Smooth muscle cell (in vitro differentiated cells): ENCODE measurements at regions not wholly inside any gene's neighbourhood (a gene's known extent, or its start where the extent isn't known, plus 50 kb on each side); places are given as distances from the start of the nearest gene placed in this dataset.
"Not testable (repeated sequence)": the region's sequence is repeated elsewhere in the genome, so short reads cannot be mapped to it uniquely, and the experiment has no call there.

Experiments
- DNase-seq: peaks from one replicate; lab custom pipeline; 2025; ENCODE audit not compliant: unreplicated experiment; lab: John Stamatoyannopoulos, UW
- H2AFZ ChIP-seq: fragments of 200-600 bp; sonication (generic); 2 replicates; pipeline ENCODE4 v1.6.0; 2016; ENCODE audit warnings: antibody characterized with exemption, low read depth, mild to moderate bottlenecking
- H3F3A ChIP-seq: fragments of 200-600 bp; sonication (generic); 2 replicates; pipeline ENCODE4 v1.6.0; 2017; ENCODE audit warnings: antibody characterized with exemption, low read depth
- H3K27ac ChIP-seq: fragments of 200-600 bp; sonication (generic); 2 replicates; pipeline ENCODE4 v1.5.1; 2016; ENCODE audit warnings: low read depth, mild to moderate bottlenecking
- H3K27me3 ChIP-seq: fragments of 200-600 bp; sonication (generic); 2 replicates; pipeline ENCODE4 v1.6.1; 2016; ENCODE audit warnings: low read depth, mild to moderate bottlenecking
- H3K36me3 ChIP-seq: fragments of 200-600 bp; sonication (generic); 2 replicates; pipeline ENCODE4 v1.5.1; 2016; ENCODE audit warnings: low read depth
- H3K4me1 ChIP-seq: fragments of 200-600 bp; sonication (generic); 2 replicates; pipeline ENCODE4 v1.5.1; 2016; ENCODE audit warnings: low read depth
- H3K4me2 ChIP-seq: fragments of 200-600 bp; sonication (generic); 2 replicates; pipeline ENCODE4 v1.6.0; 2016; ENCODE audit warnings: mild to moderate bottlenecking
- H3K4me3 ChIP-seq: fragments of 200-600 bp; sonication (generic); 2 replicates; pipeline ENCODE4 v1.5.1; 2016; ENCODE audit warnings: mild to moderate bottlenecking
- H3K79me2 ChIP-seq: fragments of 200-600 bp; sonication (generic); 2 replicates; pipeline ENCODE4 v1.6.0; 2016; ENCODE audit warnings: low read depth, mild to moderate bottlenecking
- H3K9ac ChIP-seq: fragments of 200-600 bp; sonication (generic); 2 replicates; pipeline ENCODE4 v1.6.0; 2016; ENCODE audit warnings: low read depth
- H3K9me3 ChIP-seq: fragments of 200-600 bp; sonication (generic); replicated peaks from 2 replicates; pipeline ENCODE4 v1.5.1; 2016; ENCODE audit warnings: low read depth
- H4K20me1 ChIP-seq: fragments of 200-600 bp; sonication (generic); 2 replicates; pipeline ENCODE4 v1.6.0; 2016; ENCODE audit warnings: low read depth
- CTCF ChIP-seq: fragments of 200-600 bp; sonication (generic); IDR thresholded peaks from 2 replicates; pipeline ENCODE4 v1.5.1; 2017; ENCODE audit warnings: borderline replicate concordance, mild to moderate bottlenecking, antibody characterized with exemption; ENCODE audit not compliant: insufficient read depth, poor library complexity, severe bottlenecking
- WGBS: methylation state at CpG from one replicate; pipeline ENCODE4 v1.1.7; 2016; ENCODE audit warnings: low lambda C conversion rate; 5-methylcytosine and 5-hydroxymethylcytosine counted together

GRCh38 chr5:119694284-119694683 lies 64.9 kb downstream of the FAM170A start:
- Histone ChIP-seq H3K4me2 (no peak overlapping the region), H3K9me3 (no peaks in the 10 kb centered on the region), H3K27ac (no peak overlapping the region), H4K20me1 (no peaks in the 10 kb centered on the region), H2AFZ (no peak overlapping the region), H3K4me1 (no peaks in the 10 kb centered on the region), H3K4me3 (no peak overlapping the region), H3F3A (no peaks in the 10 kb centered on the region), H3K36me3 (no peaks in the 10 kb centered on the region), H3K79me2 (no peaks in the 10 kb centered on the region), H3K9ac (no peak overlapping the region), H3K27me3 (no peaks in the 10 kb centered on the region)
- no peak for TF ChIP-seq CTCF
- WGBS, result 100% methylated on average over 2 of the region's 3 CpGs
- DNase-seq, result no peak

GRCh38 chr5:119706049-119706448 lies 76.7 kb downstream of the FAM170A start:
- H3K4me2 ChIP-seq, result no peak overlapping the region
- no peaks in the 10 kb centered on the region for H3K4me1 ChIP-seq
- no peak overlapping the region for H3K27ac ChIP-seq
- no peaks in the 10 kb centered on the region for H3K79me2 ChIP-seq
- WGBS, result 92% methylated on average over 9 of the region's 9 CpGs
- H3F3A ChIP-seq, result no peaks in the 10 kb centered on the region
- H3K9me3 ChIP-seq, result no peaks in the 10 kb centered on the region
- H3K36me3 ChIP-seq, result no peaks in the 10 kb centered on the region
- no peak overlapping the region for H2AFZ ChIP-seq
- no peak overlapping the region for H3K9ac ChIP-seq
- H4K20me1 ChIP-seq, result no peaks in the 10 kb centered on the region
- no peak for TF ChIP-seq CTCF
- DNase-seq, result no peak
- H3K27me3 ChIP-seq, result no peaks in the 10 kb centered on the region
- no peak overlapping the region for H3K4me3 ChIP-seq

GRCh38 chr5:119708076-119708790 lies 78.9 kb downstream of the FAM170A start:
- no peak for TF ChIP-seq CTCF
- 95% methylated on average over 2 of the region's 2 CpGs for WGBS
- no peaks in the 10 kb centered on the region for H3K9me3 ChIP-seq
- H3K27ac ChIP-seq, result no peak overlapping the region
- no peak overlapping the region for H3K4me2 ChIP-seq
- H3K79me2 ChIP-seq, result no peaks in the 10 kb centered on the region
- no peaks in the 10 kb centered on the region for H3F3A ChIP-seq
- no peaks in the 10 kb centered on the region for H3K4me1 ChIP-seq
- H3K27me3 ChIP-seq, result no peaks in the 10 kb centered on the region
- no peak overlapping the region for H3K4me3 ChIP-seq
- DNase-seq, result no peak
- no peaks in the 10 kb centered on the region for H4K20me1 ChIP-seq
- no peaks in the 10 kb centered on the region for H3K36me3 ChIP-seq
- no peak overlapping the region for H3K9ac ChIP-seq
- H2AFZ ChIP-seq, result no peak overlapping the region

- H3F3A ChIP-seq, result no peaks in the 10 kb centered on the region
- 94% methylated on average over 2 of the region's 2 CpGs for WGBS
- DNase-seq, result no peak
- no peaks in the 10 kb centered on the region for H3K27me3 ChIP-seq
- H4K20me1 ChIP-seq, result no peaks in the 10 kb centered on the region
- TF ChIP-seq CTCF, result no peak
- H3K27ac ChIP-seq, result no peak overlapping the region
- H3K4me1 ChIP-seq, result no peaks in the 10 kb centered on the region
- peaks cover 3% of the 10 kb centered on the region for H3K9me3 ChIP-seq
- H3K79me2 ChIP-seq, result no peaks in the 10 kb centered on the region
- no peak overlapping the region for H3K4me2 ChIP-seq
- H3K9ac ChIP-seq, result no peak overlapping the region
- no peak overlapping the region for H3K4me3 ChIP-seq
- no peak overlapping the region for H2AFZ ChIP-seq
- H3K36me3 ChIP-seq, result no peaks in the 10 kb centered on the region
These were observed 92.4 kb downstream of the FAM170A start for GRCh38 chr5:119721775-119722174.

DNA sequence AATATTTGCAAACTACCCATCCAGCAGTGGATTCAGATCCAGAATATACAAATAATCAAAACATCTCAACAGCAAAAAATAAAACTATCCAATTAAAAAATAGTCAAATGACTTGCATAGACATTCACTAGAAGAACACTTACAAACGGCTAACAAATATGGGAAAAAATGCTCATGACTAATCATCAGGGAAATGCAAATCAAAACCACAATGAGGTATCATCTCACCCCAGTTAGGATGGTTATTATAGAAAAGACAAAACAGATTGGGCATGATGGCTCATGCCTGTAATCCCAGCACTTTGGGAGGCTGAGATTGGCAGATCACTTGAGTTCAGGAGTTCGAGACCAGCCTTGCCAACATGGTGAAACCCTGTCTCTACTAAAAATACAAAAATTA lies 95.9 kb downstream of the FAM170A start:
- not testable (repeated sequence) for H4K20me1 ChIP-seq, H3K4me2 ChIP-seq, H3K79me2 ChIP-seq, H3K9ac ChIP-seq, H3K27me3 ChIP-seq, H3K4me1 ChIP-seq, H3K4me3 ChIP-seq, H2AFZ ChIP-seq, H3F3A ChIP-seq, H3K9me3 ChIP-seq, H3K36me3 ChIP-seq, DNase-seq, H3K27ac ChIP-seq
- WGBS, result 89% methylated on average over 2 of the region's 2 CpGs
